AG04449 (cell line): ENCODE measurements at regions not wholly inside any gene's neighbourhood (a gene's known extent, or its start where the extent isn't known, plus 50 kb on each side); places are given as distances from the start of the nearest gene placed in this dataset.

Experiments
- CTCF ChIA-PET: fragments of 350-600 bp; formaldehyde crosslinking; extraction: SDS; loops from one replicate; lab custom pipeline; 2021; ENCODE audit warnings: antibody characterized with exemption; lab: Yijun Ruan, JAX
- POLR2A ChIA-PET: fragments of 400-600, 350-600 bp; formaldehyde crosslinking; extraction: SDS; loops from one replicate; lab custom pipeline; 2020; ENCODE audit warnings: antibody characterized with exemption, inconsistent platforms; lab: Yijun Ruan, JAX
- DNase-seq: peaks from one replicate; pipeline ENCODE4 v3.0.0-alpha.2; 2010; ENCODE audit warnings: low read depth, low spot score
- H3K4me3 ChIP-seq: 2 replicates; pipeline ENCODE4 v1.5.1; 2011; ENCODE audit warnings: low read depth, mild to moderate bottlenecking, control low read depth, low read length
- CTCF ChIP-seq: IDR thresholded peaks from one replicate; pipeline ENCODE4 v1.5.1; 2011; ENCODE audit warnings: mild to moderate bottlenecking, moderate library complexity, low read length, control low read depth, inconsistent platforms; ENCODE audit not compliant: insufficient read depth; ENCODE audit errors: missing control alignments

GRCh38 chr4:45985038-45985437 is 138.8 kb downstream of the GABRG1 start:
- no peak for TF ChIP-seq CTCF
- CTCF ChIA-PET = no interaction called here
- no peak overlapping the region for H3K4me3 ChIP-seq
- no peak for DNase-seq
- POLR2A ChIA-PET = no interaction called here

GRCh38 chr4:45971108-45971507 is 152.7 kb downstream of the GABRG1 start:
- H3K4me3 ChIP-seq = no peak overlapping the region
- ChIA-PET CTCF (no interaction called here), POLR2A (no interaction called here)
- TF ChIP-seq CTCF = no peak
- DNase-seq = no peak

GRCh38 chr4:45957353-45957752 is 166.5 kb downstream of the GABRG1 start:
- H3K4me3 ChIP-seq = no peak overlapping the region
- no peak for DNase-seq
- ChIA-PET CTCF (no interaction called here), POLR2A (no interaction called here)
- no peak for TF ChIP-seq CTCF

- no peak overlapping the region for H3K4me3 ChIP-seq
- no peak for TF ChIP-seq CTCF
- POLR2A ChIA-PET = no interaction called here
- DNase-seq = no peak
- CTCF ChIA-PET = no interaction called here
Measured at GRCh38 chr4:45954276-45954675, 169.6 kb downstream of the GABRG1 start.

GRCh38 chr4:45951153-45951552 is 172.7 kb downstream of the GABRG1 start:
- DNase-seq = no peak
- ChIA-PET CTCF (no interaction called here), POLR2A (no interaction called here)
- no peak for TF ChIP-seq CTCF
- no peak overlapping the region for H3K4me3 ChIP-seq

GRCh38 chr4:45946699-45947098 is 177.2 kb downstream of the GABRG1 start:
- H3K4me3 ChIP-seq = no peak overlapping the region
- ChIA-PET CTCF (no interaction called here), POLR2A (no interaction called here)
- TF ChIP-seq CTCF = no peak
- DNase-seq = no peak
